Neuronal stem cell (in vitro differentiated cells): ENCODE measurements at regions not wholly inside any gene's neighbourhood (a gene's known extent, or its start where the extent isn't known, plus 50 kb on each side); places are given as distances from the start of the nearest gene placed in this dataset.

Experiments
- DNase-seq: peaks from one replicate; pipeline ENCODE4 v3.0.0-alpha.2; 2013; ENCODE audit warnings: low spot score
- H2AFZ ChIP-seq: one replicate; pipeline ENCODE4 v1.6.1; 2013; ENCODE audit warnings: mild to moderate bottlenecking, low read length, inconsistent platforms
- H2AK5ac ChIP-seq: 2 replicates; pipeline ENCODE4 v1.6.1; 2013; ENCODE audit warnings: low read depth, mild to moderate bottlenecking, inconsistent platforms, low read length, moderate library complexity, mixed read lengths
- H2BK120ac ChIP-seq: 2 replicates; pipeline ENCODE4 v1.6.1; 2013; ENCODE audit warnings: low read depth, mild to moderate bottlenecking, inconsistent platforms, low read length, moderate library complexity, mixed read lengths
- H2BK12ac ChIP-seq: one replicate; pipeline ENCODE4 v1.6.1; 2013; ENCODE audit warnings: low read length, inconsistent platforms
- H2BK15ac ChIP-seq: 2 replicates; pipeline ENCODE4 v1.6.1; 2013; ENCODE audit warnings: mild to moderate bottlenecking, low read length, inconsistent platforms, mixed read lengths
- H2BK5ac ChIP-seq: one replicate; pipeline ENCODE4 v1.6.1; 2013; ENCODE audit warnings: inconsistent platforms, mild to moderate bottlenecking, low read length, moderate library complexity
- H3K14ac ChIP-seq: one replicate; pipeline ENCODE4 v1.6.1; 2013; ENCODE audit warnings: low read length, inconsistent platforms
- H3K18ac ChIP-seq: 2 replicates; pipeline ENCODE4 v1.6.1; 2013; ENCODE audit warnings: low read length, inconsistent platforms
- H3K23ac ChIP-seq: 2 replicates; pipeline ENCODE4 v1.6.1; 2013; ENCODE audit warnings: low read depth, mild to moderate bottlenecking, mixed read lengths, low read length, inconsistent platforms; ENCODE audit not compliant: poor library complexity
- H3K27ac ChIP-seq: replicated peaks from 3 replicates; pipeline ENCODE4 v1.5.1; 2013; ENCODE audit warnings: low read length, inconsistent platforms
- H3K27me3 ChIP-seq, 3 experiments: 2 replicates each; pipeline ENCODE4 v1.6.1; 2013; ENCODE audit warnings: low read length in 3 of 3, mild to moderate bottlenecking in 2 of 3, inconsistent platforms in 1 of 3, low read depth in 1 of 3, mixed read lengths in 1 of 3, moderate library complexity in 1 of 3; ENCODE audit not compliant: control insufficient read depth in 3 of 3, insufficient read depth in 3 of 3
- H3K36me3 ChIP-seq, 2 donors: replicated peaks in 1 of 2; 2 replicates each; pipeline ENCODE4 v1.6.1; 2013; ENCODE audit warnings: low read length in 2 of 2; ENCODE audit not compliant: control insufficient read depth in 2 of 2, insufficient read depth in 2 of 2
- H3K4ac ChIP-seq: 2 replicates; pipeline ENCODE4 v1.6.1; 2013; ENCODE audit warnings: inconsistent platforms, mild to moderate bottlenecking, low read length, moderate library complexity
- H3K4me1 ChIP-seq, 2 donors: 1 replicate in 1 of 2; 2 replicates in 1 of 2; pipeline ENCODE4 v1.6.1; 2013; ENCODE audit warnings: low read length in 2 of 2, low read depth in 1 of 2; ENCODE audit not compliant: control insufficient read depth in 2 of 2, insufficient read depth in 1 of 2
- H3K4me2 ChIP-seq: one replicate; pipeline ENCODE4 v1.6.1; 2013; ENCODE audit warnings: mild to moderate bottlenecking, low read length, inconsistent platforms; ENCODE audit not compliant: insufficient read depth, poor library complexity, severe bottlenecking
- H3K4me3 ChIP-seq, 2 donors: 2 replicates each; pipeline ENCODE4 v1.5.1; 2013; ENCODE audit warnings: low read length in 2 of 2, mild to moderate bottlenecking in 2 of 2, inconsistent platforms in 1 of 2, moderate library complexity in 1 of 2
- H3K79me1 ChIP-seq: one replicate; pipeline ENCODE4 v1.6.1; 2013; ENCODE audit warnings: low read depth, mild to moderate bottlenecking, inconsistent platforms, low read length, moderate library complexity
- H3K9ac ChIP-seq: one replicate; pipeline ENCODE4 v1.6.1; 2013; ENCODE audit warnings: mild to moderate bottlenecking, low read depth, low read length, inconsistent platforms; ENCODE audit not compliant: poor library complexity
- H3K9me3 ChIP-seq, 2 donors: replicated peaks in 1 of 2; 2 replicates each; pipeline versions ENCODE3 to v1.6.1; 2013; ENCODE audit warnings: low read length in 2 of 2, mild to moderate bottlenecking in 2 of 2, inconsistent platforms in 1 of 2, low read depth in 1 of 2, mixed read lengths in 1 of 2, moderate library complexity in 1 of 2; ENCODE audit not compliant: control insufficient read depth in 2 of 2, insufficient read depth in 1 of 2
- H4K8ac ChIP-seq: one replicate; pipeline ENCODE4 v1.6.1; 2013; ENCODE audit warnings: low read depth, mild to moderate bottlenecking, inconsistent platforms, low read length, moderate library complexity
- H4K91ac ChIP-seq: one replicate; pipeline ENCODE4 v1.6.1; 2013; ENCODE audit warnings: low read length, low read depth, mild to moderate bottlenecking, inconsistent platforms; ENCODE audit not compliant: poor library complexity
- WGBS, 2 donors: extraction: QIAGEN DNeasy Blood & Tissue Kit; methylation state at CpG; one replicate each; pipeline ENCODE4 v1.1.7; 2013; ENCODE audit warnings: missing lambda C conversion rate in 2 of 2, mixed read lengths in 1 of 2; ENCODE audit not compliant: insufficient read length in 2 of 2, insufficient replicate concordance in 1 of 2; ENCODE audit errors: extremely low coverage in 2 of 2; 5-methylcytosine and 5-hydroxymethylcytosine counted together

DNA sequence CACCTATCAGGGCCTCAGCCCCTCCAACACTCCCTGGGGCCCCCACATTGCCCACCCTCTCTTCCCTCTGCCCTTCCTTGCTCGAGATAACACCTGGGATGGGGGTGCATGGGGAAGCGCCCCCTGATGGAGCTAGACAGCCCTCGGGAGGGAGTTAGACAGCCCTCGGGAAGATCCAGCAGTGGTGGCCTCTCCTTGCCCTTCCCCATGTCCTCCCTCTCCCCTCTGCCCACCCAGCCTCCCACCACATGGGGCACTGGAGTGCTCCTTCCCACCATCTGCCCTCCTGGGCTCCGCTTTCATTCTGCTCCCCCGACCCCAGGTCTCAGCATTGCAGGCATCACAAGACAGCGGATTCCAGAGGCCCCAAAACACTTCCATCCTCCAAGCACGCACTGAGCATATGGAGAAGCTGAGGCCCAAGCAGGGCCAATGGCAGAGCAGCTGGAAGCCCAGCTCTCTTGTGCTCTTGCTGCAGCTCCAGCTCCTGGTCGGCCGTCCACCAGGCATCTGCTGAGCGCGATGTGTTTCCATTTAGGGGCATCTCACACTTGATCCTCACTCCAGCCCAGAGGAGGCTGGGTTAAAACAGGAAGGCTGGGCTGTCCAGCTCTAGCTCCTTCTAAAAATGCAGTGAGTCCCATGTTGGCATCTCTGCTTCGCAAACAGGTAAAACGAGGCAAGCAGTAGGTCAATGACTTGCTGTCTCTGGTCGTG is 65.6 kb downstream of the IGLL1 start:
- H3K23ac ChIP-seq, result no peak overlapping the region
- peaks cover 1% of the 10 kb centered on the region for H3K79me1 ChIP-seq
- H3K36me3 ChIP-seq, result no peaks in the 10 kb centered on the region
- H3K27me3 ChIP-seq, result no peaks in the 10 kb centered on the region
- peak overlapping the region; percentile 93 for H2BK15ac ChIP-seq
- H2BK120ac ChIP-seq, result no peak overlapping the region
- no peak overlapping the region for H3K14ac ChIP-seq
- peaks cover 13 to 17% of the 10 kb centered on the region in 2 donors for H3K4me1 ChIP-seq
- peak overlapping the region; percentile 63 for H2BK12ac ChIP-seq
- H2AFZ ChIP-seq, result peak overlapping the region; percentile 74
- peak overlapping the region; percentile 96 for H2AK5ac ChIP-seq
- H3K9ac ChIP-seq, result peak overlapping the region; percentile 30
- no peak overlapping the region for H3K4me3 ChIP-seq
- H3K4ac ChIP-seq, result no peak overlapping the region
- H4K91ac ChIP-seq, result no peak overlapping the region
- H4K8ac ChIP-seq, result no peak overlapping the region
- H3K27ac ChIP-seq, result no peak overlapping the region
- no CpG with 5 or more reads among the region's 15 CpGs for WGBS, 2 donors
- H2BK5ac ChIP-seq, result peak overlapping the region; percentile 69
- H3K9me3 ChIP-seq, result no peaks in the 10 kb centered on the region
- peak overlapping the region; percentile 67 for H3K18ac ChIP-seq
- H3K4me2 ChIP-seq, result no peak overlapping the region
- DNase-seq, result no peak

DNA sequence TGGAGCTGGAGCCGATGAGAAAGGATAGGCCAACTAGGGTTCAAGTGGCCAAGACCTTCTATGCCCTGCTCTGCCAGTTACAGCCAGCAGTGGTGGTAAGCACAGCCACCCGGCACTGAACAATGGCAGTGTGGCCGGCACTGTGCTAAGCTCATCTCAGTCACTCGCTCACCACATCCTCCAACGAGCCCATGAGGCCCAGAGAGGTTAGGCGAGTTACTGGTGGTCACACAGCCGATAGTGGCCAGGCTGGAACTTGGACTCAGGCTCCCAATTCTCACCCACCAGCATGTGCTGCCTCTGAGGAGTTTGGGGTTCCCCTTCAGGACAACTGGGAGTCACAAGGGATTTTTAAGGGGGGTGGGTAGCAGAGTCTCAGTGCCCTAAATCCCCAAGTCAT is 66.4 kb downstream of the IGLL1 start:
- peak overlapping the region; percentile 67 for H3K9ac ChIP-seq
- H3K4ac ChIP-seq, result no peak overlapping the region
- H3K36me3 ChIP-seq, result no peaks in the 10 kb centered on the region
- H2AK5ac ChIP-seq, result peak overlapping the region; percentile 96
- no peaks in the 10 kb centered on the region for H3K27me3 ChIP-seq
- no peak for DNase-seq
- H3K23ac ChIP-seq, result peak overlapping the region; percentile 66
- peak overlapping the region; percentile 69 for H2BK5ac ChIP-seq
- H3K4me2 ChIP-seq, result no peak overlapping the region
- H2BK12ac ChIP-seq, result peak overlapping the region; percentile 63
- peak overlapping the region; percentile 85 for H3K18ac ChIP-seq
- peak overlapping the region; percentile 47 for H2BK120ac ChIP-seq
- H3K4me3 ChIP-seq, result no peak overlapping the region
- no peaks in the 10 kb centered on the region for H3K9me3 ChIP-seq
- H4K91ac ChIP-seq, result no peak overlapping the region
- no CpG with 5 or more reads among the region's 7 CpGs for WGBS, 2 donors
- peak overlapping the region; percentile 93 for H2BK15ac ChIP-seq
- no peak overlapping the region for H2AFZ ChIP-seq
- no peak overlapping the region for H3K27ac ChIP-seq
- H4K8ac ChIP-seq, result no peak overlapping the region
- no peak overlapping the region for H3K14ac ChIP-seq
- peaks cover 1% of the 10 kb centered on the region for H3K79me1 ChIP-seq
- peaks cover 9 to 11% of the 10 kb centered on the region in 2 donors for H3K4me1 ChIP-seq

DNA sequence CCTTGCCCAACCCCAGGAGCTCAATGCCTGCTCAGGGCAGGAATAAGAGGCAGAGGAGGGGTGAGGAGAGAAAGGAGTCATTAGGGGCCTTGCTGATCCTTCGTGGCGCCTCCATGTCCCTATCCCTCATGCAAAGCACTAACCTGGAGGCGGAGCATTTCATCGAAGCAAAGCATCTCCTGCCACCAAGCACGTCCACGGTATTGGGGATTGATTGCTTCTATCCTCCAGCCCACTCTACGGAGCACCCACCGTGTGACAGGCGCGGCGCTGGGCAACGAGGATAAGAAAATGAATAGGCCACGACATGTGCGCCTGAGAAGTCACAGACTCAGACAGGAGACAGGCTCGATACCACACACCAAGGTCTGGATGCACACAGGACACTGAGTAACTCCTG is 67.0 kb downstream of the IGLL1 start:
- no peaks in the 10 kb centered on the region for H3K9me3 ChIP-seq
- H3K14ac ChIP-seq, result no peak overlapping the region
- no peak overlapping the region for H4K8ac ChIP-seq
- H2BK12ac ChIP-seq, result peak overlapping the region; percentile 31
- H3K4me2 ChIP-seq, result no peak overlapping the region
- H3K36me3 ChIP-seq, result no peaks in the 10 kb centered on the region
- H4K91ac ChIP-seq, result no peak overlapping the region
- peak overlapping the region; percentile 9 for H2AFZ ChIP-seq
- no peak overlapping the region for H3K4me3 ChIP-seq
- peak overlapping the region; percentile 96 for H2AK5ac ChIP-seq
- peak overlapping the region; percentile 66 for H3K23ac ChIP-seq
- WGBS, 2 donors, result no CpG with 5 or more reads among the region's 15 CpGs
- H3K79me1 ChIP-seq, result peaks cover 1% of the 10 kb centered on the region
- H2BK5ac ChIP-seq, result no peak overlapping the region
- no peak overlapping the region for H2BK120ac ChIP-seq
- DNase-seq, result no peak
- H3K9ac ChIP-seq, result peak overlapping the region; percentile 36
- peaks cover 3 to 5% of the 10 kb centered on the region in 2 donors for H3K4me1 ChIP-seq
- H3K27me3 ChIP-seq, result no peaks in the 10 kb centered on the region
- H3K18ac ChIP-seq, result peak overlapping the region; percentile 85
- H2BK15ac ChIP-seq, result peak overlapping the region; percentile 93
- H3K4ac ChIP-seq, result no peak overlapping the region
- H3K27ac ChIP-seq, result no peak overlapping the region

GRCh38 chr22:23512721-23513120 is 67.4 kb downstream of the IGLL1 start:
- H3K9ac ChIP-seq, result peak overlapping the region; percentile 61
- no peaks in the 10 kb centered on the region for H3K27me3 ChIP-seq
- DNase-seq, result no peak
- peak overlapping the region; percentile 9 for H2AFZ ChIP-seq
- H2BK15ac ChIP-seq, result peak overlapping the region; percentile 93
- H3K36me3 ChIP-seq, result no peaks in the 10 kb centered on the region
- no peak overlapping the region for H3K23ac ChIP-seq
- no peak overlapping the region for H4K8ac ChIP-seq
- H3K9me3 ChIP-seq, result no peaks in the 10 kb centered on the region
- no peak overlapping the region for H3K18ac ChIP-seq
- no peak overlapping the region for H2BK12ac ChIP-seq
- no peak overlapping the region for H3K27ac ChIP-seq
- H3K4ac ChIP-seq, result no peak overlapping the region
- no peak overlapping the region for H2BK5ac ChIP-seq
- no peak overlapping the region for H3K4me3 ChIP-seq
- peaks cover 1% of the 10 kb centered on the region for H3K79me1 ChIP-seq
- peaks cover 0 to 3% of the 10 kb centered on the region in 2 donors for H3K4me1 ChIP-seq
- WGBS, 2 donors, result no CpG with 5 or more reads among the region's 5 CpGs
- no peak overlapping the region for H3K14ac ChIP-seq
- H2BK120ac ChIP-seq, result no peak overlapping the region
- H2AK5ac ChIP-seq, result no peak overlapping the region
- H3K4me2 ChIP-seq, result no peak overlapping the region
- H4K91ac ChIP-seq, result no peak overlapping the region
